Inflammatory macrophage (primary cell): ENCODE measurements at regions not wholly inside any gene's neighbourhood (a gene's known extent, or its start where the extent isn't known, plus 50 kb on each side); places are given as distances from the start of the nearest gene placed in this dataset.

Experiments used
- DNase-seq, 2 donors: peaks; one replicate each; pipeline ENCODE4 v3.0.0-alpha.2; 2020 to 2022

GRCh38 chr5:137567226-137567625, 68.1 kb upstream of the SPOCK1 start:
- no peak for DNase-seq

GRCh38 chr5:137566780-137567179, 67.7 kb upstream of the SPOCK1 start:
- DNase-seq: peak; percentile 51 to 70

- DNase-seq: peak in 1 of 2 donors; percentile 44
Measured at GRCh38 chr5:137566118-137566541, 67.0 kb upstream of the SPOCK1 start.

- DNase-seq: no peak
Measured at GRCh38 chr5:137565450-137565849, 66.3 kb upstream of the SPOCK1 start.

GRCh38 chr5:137564398-137564961, 65.4 kb upstream of the SPOCK1 start:
- DNase-seq: peak; percentile 43 to 45

- peak; percentile 72 to 83 for DNase-seq
Measured at GRCh38 chr5:137563646-137564397, 64.7 kb upstream of the SPOCK1 start.

- DNase-seq: no peak
Measured at GRCh38 chr5:137563301-137563645, 64.1 kb upstream of the SPOCK1 start.

GRCh38 chr5:137561608-137562007, 62.5 kb upstream of the SPOCK1 start:
- no peak for DNase-seq

- no peak for DNase-seq
Measured at GRCh38 chr5:137560420-137560819, 61.3 kb upstream of the SPOCK1 start.
